GM23248 (cell line): ENCODE measurements at regions not wholly inside any gene's neighbourhood (a gene's known extent, or its start where the extent isn't known, plus 50 kb on each side); places are given as distances from the start of the nearest gene placed in this dataset.

Source experiments
- EZH2 ChIP-seq: fragments of 200-600 bp; sonication (generic); IDR thresholded peaks from 2 replicates; pipeline ENCODE4 v1.6.1; 2018; ENCODE audit warnings: antibody characterized with exemption, mild to moderate bottlenecking; ENCODE audit not compliant: insufficient read depth, poor library complexity, severe bottlenecking
- EZH2phosphoT487 ChIP-seq: fragments of 200-600 bp; sonication (generic); IDR thresholded peaks from 2 replicates; pipeline ENCODE4 v1.6.1; 2018; ENCODE audit warnings: antibody characterized with exemption, moderate library complexity, mild to moderate bottlenecking, low read depth; ENCODE audit not compliant: insufficient read depth

GRCh38 chr5:57569601-57570000 lies 87.0 kb upstream of the ACTBL2 start:
- TF ChIP-seq EZH2phosphoT487: no peak
- TF ChIP-seq EZH2: no peak
